Activated naive CD4-positive, alpha-beta T cell treated with anti-CD3 and anti-CD28 coated beads, Interleukin-2, amount 50 U/mL, for 16 hours (primary cell): ENCODE measurements at regions not wholly inside any gene's neighbourhood (a gene's known extent, or its start where the extent isn't known, plus 50 kb on each side); places are given as distances from the start of the nearest gene placed in this dataset.
"Not testable (repeated sequence)": the region's sequence is repeated elsewhere in the genome, so short reads cannot be mapped to it uniquely, and the experiment has no call there.

ENCODE experiments used
- DNase-seq: peaks from one replicate; pipeline ENCODE4 v3.0.0-alpha.2; 2020

GRCh38 chr2:144774809-144775208, 254.9 kb upstream of the ZEB2 start:
- DNase-seq, result no peak

GRCh38 chr2:144771348-144771747, 251.4 kb upstream of the ZEB2 start:
- no peak for DNase-seq

DNA sequence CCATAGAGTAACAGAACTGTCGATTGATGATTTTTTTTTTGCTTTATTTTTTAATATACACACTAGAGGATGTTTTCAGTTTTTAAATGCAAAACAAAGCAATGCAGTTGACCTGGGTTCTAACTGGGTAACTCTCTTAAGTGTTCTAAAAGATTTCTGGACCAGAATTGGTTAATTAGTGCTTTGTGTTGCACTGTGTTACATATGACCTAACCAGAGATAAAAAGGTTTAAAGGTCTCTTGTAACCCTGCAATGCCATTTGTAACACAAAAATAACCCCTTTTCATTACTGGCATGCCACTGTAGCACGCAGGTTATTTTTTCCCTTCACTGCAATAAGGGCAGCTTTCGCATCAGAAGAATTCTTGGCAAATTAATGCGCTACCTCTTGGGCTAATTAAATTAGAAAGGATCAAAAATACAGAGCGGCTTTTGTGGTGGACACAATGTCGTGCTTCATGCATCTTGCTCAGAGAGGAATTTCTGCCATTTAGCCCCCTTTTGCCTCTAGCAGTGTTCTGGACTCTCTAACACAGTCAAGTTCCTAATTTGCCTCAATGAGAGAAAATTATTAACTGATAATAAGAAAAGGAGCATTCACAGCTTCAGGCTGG, 250.8 kb upstream of the ZEB2 start:
- no peak for DNase-seq

DNA sequence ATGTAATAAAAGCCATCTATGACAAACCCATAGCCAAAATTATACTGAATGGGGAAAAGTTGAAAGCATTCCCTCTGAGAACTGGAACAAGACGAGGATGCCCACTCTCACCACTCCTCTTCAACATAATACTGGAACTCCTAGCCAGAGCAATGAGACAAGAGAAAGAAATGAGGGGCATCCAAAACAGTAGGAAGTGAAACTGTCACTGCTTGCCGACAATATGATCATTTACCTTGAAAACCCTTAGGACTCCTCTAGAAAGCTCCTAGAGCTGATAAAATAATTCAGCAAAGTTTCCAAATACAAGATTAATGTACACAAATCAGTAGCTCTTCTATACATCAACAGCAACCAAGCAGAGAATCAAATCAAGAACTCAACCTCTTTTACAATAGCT, 241.0 kb upstream of the ZEB2 start:
- DNase-seq, result not testable (repeated sequence)

DNA sequence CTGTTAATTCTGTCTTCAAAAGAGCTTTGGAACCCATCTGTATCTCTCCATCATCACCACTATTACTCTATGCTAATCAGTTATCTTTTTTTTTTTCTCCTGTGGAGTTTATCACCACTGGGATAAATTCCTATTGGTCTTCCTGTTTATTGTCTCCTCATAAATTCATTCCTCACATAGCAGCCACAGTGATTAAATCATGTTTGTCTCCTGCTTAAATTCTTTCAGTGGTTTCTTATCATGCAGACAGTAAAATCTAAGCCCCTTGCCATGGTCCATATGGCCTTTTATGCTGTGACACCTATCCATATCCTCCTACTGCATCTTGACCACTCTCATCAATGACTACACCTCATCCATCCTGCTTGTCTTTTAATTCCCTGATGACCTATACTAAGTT, 239.8 kb upstream of the ZEB2 start:
- no peak for DNase-seq

DNA sequence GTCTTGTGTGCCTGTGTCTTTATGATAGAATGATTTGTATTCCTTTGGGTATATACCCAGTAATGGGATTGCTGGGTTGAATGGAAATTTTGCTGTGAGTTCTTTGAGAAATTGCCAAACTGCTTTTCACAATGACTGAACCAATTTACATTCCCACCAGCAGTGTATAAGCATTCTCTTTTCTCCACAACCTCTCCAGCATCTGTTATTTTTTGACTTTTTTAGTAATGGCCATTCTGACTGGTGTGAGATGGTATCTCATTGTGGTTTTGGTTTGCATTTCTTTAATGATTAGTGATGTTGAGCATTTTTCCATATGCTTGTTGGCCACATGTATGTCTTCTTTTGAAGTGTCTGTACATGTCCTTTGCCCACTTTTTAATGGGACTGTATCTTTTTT, 238.3 kb upstream of the ZEB2 start:
- DNase-seq, result not testable (repeated sequence)

DNA sequence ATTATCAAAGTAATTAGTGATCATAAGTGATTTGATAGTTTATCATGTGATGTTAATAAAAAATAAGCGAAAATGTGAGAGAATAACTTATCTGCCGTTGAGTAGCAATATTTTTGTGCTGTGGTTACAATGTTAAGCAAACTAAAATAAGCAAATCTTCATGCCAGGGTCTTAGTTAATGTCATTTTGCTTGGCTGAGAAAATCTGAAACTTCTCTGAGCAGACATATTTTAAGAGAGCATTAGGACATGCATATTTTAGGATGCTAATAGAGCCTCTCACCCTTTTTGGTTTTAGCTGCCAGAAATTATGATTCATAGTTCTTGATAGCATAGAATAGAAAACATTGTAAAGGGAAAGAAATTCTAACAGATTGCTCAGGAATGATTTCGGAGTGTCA, 233.5 kb upstream of the ZEB2 start:
- DNase-seq, result no peak

- DNase-seq, result no peak
Measured at GRCh38 chr2:144751142-144751905, 231.4 kb upstream of the ZEB2 start.

DNA sequence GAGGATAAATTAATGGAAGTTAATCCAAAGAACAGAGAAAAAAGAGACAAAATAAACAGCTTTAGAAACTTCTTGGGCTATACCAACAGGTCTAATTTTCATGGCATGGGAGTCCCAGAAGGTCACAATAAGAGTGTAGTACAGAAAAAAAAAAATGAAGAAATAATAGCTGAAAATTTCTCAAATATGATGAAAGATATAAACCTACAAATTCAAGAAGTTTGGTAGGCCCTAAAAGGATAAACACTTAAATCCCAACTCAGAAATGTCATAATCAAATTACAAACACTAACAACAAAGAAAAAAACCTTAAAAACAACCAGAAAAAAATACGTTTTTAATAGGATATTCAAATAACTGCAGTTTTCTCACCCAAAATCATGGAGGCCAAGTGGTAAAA, 229.3 kb upstream of the ZEB2 start:
- no peak for DNase-seq

DNA sequence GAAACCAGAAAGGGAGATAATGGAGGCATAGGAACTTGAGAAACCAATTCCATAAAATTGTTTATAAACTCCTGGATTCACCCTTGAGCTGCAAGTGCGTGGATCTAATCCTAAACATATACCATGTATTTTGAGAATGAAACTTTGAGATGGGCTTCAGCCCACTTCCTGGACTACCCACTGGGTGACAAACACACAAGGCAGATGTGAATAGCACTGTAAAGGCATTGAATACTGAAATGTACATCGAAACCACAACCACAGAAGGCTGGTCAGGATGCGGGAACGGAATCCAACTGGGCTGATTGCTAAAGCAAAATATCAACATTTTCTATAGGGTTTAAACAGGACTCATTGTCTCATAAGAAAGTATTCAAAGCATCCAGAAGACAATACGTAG, 228.5 kb upstream of the ZEB2 start:
- DNase-seq, result no peak

DNA sequence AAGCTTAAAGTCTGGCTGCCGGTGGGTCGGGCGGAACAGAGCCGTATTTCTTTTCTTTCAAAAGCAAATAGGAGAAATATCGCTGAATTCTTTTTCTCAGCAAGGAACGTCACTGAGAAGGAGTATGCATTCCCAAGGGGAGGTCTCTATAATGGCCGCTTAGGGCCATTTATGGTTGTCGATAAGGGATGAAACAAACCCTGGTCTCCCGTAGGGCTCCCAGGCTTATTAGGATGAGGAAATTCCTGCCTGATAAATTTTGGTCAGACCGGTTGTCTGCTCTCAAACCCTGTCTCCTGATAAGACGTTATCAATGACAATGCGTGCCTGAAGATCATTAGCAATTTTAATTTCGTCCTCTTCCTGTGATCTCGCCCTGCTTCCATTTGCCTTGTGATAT, 227.7 kb upstream of the ZEB2 start:
- no peak for DNase-seq

DNA sequence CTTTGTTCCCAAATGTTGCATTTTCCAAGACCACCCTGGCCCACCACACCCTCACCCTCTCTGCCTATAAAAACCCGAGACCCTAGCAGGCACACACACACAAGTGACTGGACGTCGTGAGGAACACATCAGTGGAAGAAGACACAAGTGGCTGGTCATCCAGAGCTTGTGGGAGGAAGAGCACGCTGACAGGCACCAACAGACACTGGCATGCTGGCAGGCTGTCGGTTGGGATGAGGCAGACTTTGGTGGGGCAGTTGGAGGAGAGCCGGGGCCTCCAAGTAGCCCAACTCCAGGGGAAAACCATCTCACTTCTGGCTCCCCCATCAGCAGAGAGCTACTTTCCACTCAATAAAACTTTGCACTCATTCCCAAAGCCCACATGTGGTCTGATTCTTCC, 225.5 kb upstream of the ZEB2 start:
- DNase-seq, result no peak

DNA sequence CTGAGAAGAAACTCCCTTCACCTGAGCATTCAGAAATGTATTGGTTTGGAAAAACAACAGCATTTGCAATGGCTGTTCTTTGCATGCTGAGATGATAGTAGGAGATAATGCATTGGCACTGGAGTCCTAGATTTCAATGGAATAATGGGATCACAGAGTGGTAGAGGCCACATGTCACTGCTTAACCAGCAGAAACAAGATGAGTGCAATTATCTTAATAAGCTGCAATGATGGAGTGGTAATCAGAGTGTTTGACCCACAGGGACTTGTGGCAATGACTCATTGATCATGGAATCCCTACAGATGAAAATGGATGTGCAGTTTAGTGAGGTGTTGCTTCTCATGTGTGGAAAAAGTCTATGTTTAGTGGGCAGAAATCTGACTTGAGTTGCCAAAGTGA, 218.8 kb upstream of the ZEB2 start:
- DNase-seq, result no peak

- no peak for DNase-seq
Measured at GRCh38 chr2:144730711-144731110, 210.8 kb upstream of the ZEB2 start.

GRCh38 chr2:144724460-144724859, 204.5 kb upstream of the ZEB2 start:
- not testable (repeated sequence) for DNase-seq

- DNase-seq, result no peak
Measured at GRCh38 chr2:144718376-144718775, 198.5 kb upstream of the ZEB2 start.

DNA sequence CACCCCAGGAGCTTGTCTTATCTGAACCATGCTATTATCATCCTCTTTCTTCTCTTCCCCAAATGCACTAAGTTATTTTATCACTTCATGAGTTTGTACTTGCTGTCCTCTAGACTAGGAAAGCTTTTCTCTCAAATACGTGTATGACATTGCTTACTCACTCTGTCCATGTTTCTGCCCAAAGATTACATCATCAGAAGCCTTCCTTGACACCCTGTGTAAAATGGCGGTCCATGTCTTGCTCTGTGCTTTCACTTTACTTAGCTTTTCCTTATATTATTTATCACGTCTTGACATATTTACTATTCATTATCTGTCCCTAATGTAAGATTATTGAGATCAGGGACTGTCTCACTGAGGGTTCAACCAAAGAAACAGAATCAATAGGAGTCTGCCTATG, 196.1 kb upstream of the ZEB2 start:
- DNase-seq, result no peak

DNA sequence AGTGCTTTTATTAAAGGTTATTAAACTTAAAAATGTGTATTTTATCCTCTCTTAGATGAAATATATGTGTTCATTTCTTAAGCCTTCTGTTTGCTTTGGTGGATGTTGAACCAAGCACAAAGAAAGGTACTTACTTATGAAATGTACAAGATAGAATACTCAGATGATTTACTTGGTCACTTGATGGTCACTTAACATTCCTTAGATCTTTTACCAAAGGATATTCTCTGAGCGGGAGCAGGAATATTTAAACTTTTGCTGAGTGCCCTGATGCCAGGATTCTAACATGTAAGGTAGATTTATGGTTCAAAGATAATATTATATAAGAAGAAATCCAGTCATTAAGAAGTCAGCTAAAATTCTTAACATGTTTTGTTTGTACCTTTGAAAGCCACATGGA, 193.5 kb upstream of the ZEB2 start:
- no peak for DNase-seq

GRCh38 chr2:144712550-144712940, 192.6 kb upstream of the ZEB2 start:
- no peak for DNase-seq

DNA sequence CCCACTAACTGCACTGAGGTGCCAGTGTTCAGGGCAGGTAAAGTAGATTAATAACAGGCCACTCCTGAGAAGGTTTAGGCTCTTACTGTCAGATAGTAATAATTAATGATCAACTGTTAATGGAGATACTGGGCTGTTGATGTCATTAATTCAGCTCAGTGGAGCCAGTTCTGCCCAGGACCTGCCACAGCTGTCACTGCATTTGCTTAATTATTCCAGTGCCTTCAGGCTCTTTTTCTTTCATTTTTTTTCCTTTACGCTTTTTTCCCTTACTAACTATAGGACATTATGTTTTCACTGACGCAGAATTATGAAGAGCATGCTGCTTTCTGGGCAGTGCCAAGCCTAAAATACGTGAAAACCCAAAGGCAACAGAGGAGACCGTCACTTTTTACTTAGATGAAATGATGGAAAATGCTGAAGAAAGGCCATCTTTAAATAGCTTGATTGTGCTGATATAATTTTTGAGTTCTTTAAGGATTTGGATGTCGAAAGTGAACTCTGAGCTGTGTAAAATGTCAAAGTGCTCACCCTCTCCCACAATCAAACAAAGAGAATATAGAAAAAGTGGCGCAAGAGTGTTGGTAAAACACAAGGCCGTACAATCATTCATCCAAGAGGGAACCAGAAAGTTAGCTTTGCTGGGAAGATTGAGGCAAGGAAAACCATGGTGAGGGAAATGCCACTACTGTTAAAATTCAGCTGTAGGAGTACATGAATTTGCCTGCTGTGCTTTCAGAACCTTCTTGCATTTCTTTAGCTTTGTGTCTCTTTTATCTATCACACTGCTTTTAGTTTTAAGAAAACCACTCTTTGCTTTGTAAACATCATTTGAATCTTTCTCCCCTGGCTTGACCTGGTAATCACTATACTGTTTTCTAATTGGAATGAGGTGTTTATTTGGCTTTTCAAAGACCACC, 192.0 kb upstream of the ZEB2 start:
- no peak for DNase-seq

DNA sequence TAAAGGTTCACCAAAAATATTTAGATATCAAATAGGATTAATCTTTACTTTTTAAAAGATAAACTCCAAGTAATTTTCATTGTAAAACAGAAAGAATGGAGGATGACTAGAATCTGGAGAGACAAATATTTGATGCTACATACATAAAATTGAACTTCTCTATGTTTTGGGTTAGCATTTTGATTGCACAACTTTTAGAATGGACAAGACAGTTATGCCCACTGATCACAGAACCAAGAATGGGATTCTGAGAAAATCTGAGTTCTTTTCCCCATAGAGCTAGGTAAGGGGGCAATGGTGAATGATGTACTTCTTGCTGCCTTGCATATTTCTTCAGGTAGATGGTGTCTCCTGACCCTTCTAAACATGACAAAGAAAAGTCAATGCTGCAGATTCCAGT, 191.2 kb upstream of the ZEB2 start:
- no peak for DNase-seq

DNA sequence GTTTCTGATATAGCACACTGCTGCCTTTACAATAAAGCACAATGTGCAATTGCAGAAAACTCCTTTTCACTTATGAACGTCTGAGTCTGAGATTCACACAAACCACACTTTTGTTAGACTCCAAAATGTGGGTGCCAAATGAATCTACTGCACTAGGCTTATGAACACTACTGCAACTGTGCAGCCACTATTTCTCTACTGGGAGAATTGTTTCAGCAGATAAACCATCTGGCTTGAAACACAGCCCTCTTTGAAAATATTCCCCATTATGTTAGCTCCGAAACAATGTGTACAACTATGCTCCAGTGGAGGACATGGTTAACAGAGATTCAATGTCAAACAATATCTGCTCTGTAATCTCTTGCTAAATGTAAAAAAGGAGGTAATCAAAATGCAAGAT, 188.7 kb upstream of the ZEB2 start:
- DNase-seq, result no peak

DNA sequence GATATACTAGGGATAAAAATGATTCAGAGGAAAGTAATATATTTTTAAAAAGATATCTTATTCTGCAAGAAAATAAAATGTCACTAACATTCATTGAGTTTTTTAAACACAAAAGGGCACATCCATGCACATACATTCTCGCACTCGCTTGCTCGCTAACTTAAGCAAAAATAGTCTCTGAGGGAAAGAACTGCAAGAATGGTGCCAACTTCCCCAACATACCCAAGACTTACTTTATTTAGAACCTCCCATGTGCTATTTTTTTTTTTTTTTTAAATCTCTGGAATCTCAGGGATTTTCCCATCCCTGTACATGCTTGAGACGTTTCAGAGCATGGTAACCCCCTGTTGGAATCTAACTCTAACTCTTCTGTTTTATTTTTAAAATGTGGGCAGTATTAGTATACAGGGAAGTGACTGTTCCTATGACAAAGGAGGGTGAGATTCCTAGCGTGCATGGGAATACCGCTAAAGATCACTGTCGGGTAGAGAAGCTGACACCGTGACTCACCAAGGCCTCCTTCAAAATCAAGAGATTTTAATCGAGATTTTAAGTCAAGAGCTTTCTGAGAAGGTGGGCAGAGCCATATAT, 187.9 kb upstream of the ZEB2 start:
- DNase-seq, result no peak

GRCh38 chr2:144706647-144707046, 186.7 kb upstream of the ZEB2 start:
- no peak for DNase-seq
